ENCODE measurements at regions not wholly inside any gene's neighbourhood (a gene's known extent, or its start where the extent isn't known, plus 50 kb on each side); places are given as distances from the start of the nearest gene placed in this dataset.
"Not testable (repeated sequence)": the region's sequence is repeated elsewhere in the genome, so short reads cannot be mapped to it uniquely, and the experiment has no call there.

- no peak for DNase-seq (ENCODE audit: low read depth in 2 of 2, low spot score in 1 of 2)
Measured at GRCh38 chr1:194062526-194062925, 876.1 kb upstream of the B3GALT2 start.

DNA sequence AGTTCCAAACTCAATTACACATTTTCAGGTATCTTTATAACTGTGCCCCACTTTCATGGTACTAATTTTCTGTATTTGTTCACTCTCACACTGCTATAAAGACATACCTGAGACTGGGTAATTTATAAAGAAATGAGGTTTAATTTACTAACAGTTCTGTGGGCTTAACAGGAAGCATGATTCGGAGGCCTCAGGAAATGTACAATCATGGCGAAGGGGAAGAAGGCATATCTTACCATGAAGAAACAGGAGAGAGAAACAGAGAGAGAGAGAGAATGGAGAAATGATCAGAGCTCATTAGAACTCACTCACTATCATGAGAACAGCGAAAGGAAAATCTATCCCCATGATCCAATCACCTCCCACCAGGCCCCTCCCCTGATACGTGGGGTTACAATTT is 874.1 kb upstream of the B3GALT2 start:
- no peak for DNase-seq (ENCODE audit: low read depth in 2 of 2, low spot score in 1 of 2)

GRCh38 chr1:194058268-194058667 is 871.9 kb upstream of the B3GALT2 start:
- not testable (repeated sequence) for DNase-seq (ENCODE audit: low read depth in 2 of 2, low spot score in 1 of 2)

DNA sequence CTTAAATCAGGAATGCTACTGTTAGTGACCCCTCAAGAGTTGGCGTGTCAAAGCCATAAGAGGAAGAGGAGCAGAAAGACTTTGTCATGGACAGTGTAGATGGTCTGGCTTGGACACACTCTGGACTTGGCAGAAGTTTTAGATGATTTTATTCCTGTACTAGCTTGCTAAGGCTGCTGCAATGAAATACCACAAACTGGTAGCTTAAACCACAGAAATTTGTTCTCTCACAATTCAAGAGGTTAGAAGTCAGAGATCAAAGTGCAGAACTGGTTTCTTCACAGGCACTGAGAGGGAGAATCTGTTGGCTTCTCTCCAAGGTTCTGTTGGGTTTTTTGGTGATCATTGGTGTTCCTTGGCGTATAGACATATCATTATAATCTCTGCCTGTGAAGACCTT is 869.8 kb upstream of the B3GALT2 start:
- DNase-seq (ENCODE audit: low read depth in 2 of 2, low spot score in 1 of 2) = no peak

- DNase-seq (ENCODE audit: low read depth in 2 of 2, low spot score in 1 of 2) = no peak
Measured at GRCh38 chr1:194055536-194055935, 869.1 kb upstream of the B3GALT2 start.

GRCh38 chr1:194052514-194053338 is 866.3 kb upstream of the B3GALT2 start:
- no peak for DNase-seq (ENCODE audit: low read depth in 2 of 2, low spot score in 1 of 2)

- no peak for DNase-seq (ENCODE audit: low read depth in 2 of 2, low spot score in 1 of 2)
Measured at GRCh38 chr1:194047921-194048320, 861.5 kb upstream of the B3GALT2 start.

DNA sequence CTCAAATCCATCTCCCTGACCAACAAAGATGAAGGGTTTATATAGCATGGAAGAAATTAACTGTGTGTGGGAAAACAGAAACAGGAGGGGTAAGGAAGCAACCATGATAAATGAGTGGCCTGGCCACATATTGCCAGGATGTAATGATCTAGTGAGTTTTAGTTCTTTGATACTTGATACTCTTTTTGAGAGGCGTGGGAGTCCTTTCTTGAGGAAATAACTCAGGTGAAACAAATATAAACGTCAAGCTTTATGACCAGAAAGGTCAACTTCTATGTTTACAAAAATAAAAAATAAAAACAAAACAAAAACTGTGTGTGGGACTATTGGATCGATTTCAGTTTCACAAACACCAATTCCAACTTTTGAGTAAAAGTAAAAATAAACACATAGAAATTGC is 860.8 kb upstream of the B3GALT2 start:
- no peak for DNase-seq (ENCODE audit: low read depth in 2 of 2, low spot score in 1 of 2)

GRCh38 chr1:194045416-194045815 is 859.0 kb upstream of the B3GALT2 start:
- no peak for DNase-seq (ENCODE audit: low read depth in 2 of 2, low spot score in 1 of 2)

- no peak for DNase-seq (ENCODE audit: low read depth in 2 of 2, low spot score in 1 of 2)
Measured at GRCh38 chr1:194044892-194045291, 858.5 kb upstream of the B3GALT2 start.

- DNase-seq (ENCODE audit: low read depth in 2 of 2, low spot score in 1 of 2) = no peak
Measured at GRCh38 chr1:194043984-194044755, 857.8 kb upstream of the B3GALT2 start.

GRCh38 chr1:194042736-194043135 is 856.3 kb upstream of the B3GALT2 start:
- DNase-seq (ENCODE audit: low read depth in 2 of 2, low spot score in 1 of 2) = no peak

DNA sequence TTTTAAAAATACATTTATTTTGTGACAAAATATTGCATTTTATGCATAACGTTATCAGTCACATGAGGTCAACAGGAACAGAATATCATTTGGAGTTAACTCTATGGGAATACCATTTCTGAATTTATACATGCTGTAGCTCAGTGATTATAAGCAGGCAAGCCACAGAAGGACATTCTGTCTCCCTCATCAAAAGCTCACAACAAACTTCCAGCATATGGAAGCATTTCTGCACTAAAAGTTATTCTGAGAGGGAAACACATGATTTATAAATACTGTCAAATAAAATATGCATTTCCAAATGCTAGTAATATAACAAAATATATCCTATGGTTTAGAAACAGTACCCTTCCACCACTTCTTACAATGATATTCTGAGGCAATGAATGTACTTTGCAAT is 854.1 kb upstream of the B3GALT2 start:
- no peak for DNase-seq (ENCODE audit: low read depth in 2 of 2, low spot score in 1 of 2)

DNA sequence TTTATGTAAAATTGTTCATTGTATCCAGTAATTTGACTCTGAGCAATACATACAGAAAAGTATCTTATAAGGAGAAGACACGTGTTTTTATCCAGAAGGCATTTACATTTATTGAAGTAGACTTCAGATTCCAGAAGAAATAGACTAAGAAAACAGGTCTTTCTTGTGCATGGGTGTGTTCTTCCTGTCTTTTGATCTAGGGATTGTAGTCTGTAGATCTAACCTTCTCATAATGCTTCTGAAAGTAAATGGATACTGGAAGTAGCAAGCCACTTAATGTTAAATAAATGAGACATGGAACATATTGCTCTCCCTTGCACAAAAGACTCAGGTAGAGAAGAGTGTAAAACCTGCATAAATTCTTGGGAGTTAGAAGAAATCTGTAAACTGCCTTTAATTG is 853.2 kb upstream of the B3GALT2 start:
- DNase-seq (ENCODE audit: low read depth in 2 of 2, low spot score in 1 of 2) = no peak

DNA sequence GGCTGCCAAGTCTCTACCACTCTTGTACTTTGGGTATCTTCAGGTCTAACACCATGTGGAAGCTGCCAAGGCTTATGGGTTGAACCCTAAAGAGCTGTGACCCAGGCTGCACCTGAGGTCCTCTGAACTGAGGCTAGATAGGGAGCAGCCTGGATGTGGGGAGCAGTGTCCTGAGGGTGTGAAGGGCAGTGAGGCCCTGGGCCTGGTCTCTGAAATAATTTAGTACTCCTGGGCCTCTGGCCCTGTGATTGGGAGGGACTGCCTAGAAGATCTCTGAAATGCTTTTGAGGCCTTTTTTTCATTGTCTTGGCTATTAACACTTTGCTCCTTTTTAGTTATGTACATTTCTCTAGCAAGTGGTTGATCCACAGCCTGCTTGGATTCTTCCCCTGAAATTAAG is 847.2 kb upstream of the B3GALT2 start:
- DNase-seq (ENCODE audit: low read depth in 2 of 2, low spot score in 1 of 2) = no peak

- no peak for DNase-seq (ENCODE audit: low read depth in 2 of 2, low spot score in 1 of 2)
Measured at GRCh38 chr1:194028002-194028401, 841.6 kb upstream of the B3GALT2 start.

DNA sequence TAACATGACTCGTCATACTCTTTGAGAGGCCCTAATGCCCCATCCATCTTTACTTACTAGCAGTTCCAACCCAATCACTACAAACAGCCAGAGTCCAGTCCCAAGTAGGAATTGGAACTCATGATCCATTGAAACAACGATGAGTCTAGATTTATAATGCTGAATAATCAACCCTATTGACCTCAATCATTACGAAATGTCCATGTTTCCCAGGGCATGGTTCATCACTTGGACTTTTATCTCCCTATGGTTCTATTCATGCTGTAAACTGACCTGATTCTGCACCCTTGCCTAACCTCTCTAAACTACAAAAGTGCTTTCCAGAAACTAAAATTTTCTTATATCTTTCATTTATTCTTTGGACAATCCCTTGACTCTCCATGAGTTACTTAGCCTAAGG is 840.0 kb upstream of the B3GALT2 start:
- DNase-seq (ENCODE audit: low read depth in 2 of 2, low spot score in 1 of 2) = no peak

- no peak for DNase-seq (ENCODE audit: low read depth in 2 of 2, low spot score in 1 of 2)
Measured at GRCh38 chr1:194024659-194025058, 838.2 kb upstream of the B3GALT2 start.

DNA sequence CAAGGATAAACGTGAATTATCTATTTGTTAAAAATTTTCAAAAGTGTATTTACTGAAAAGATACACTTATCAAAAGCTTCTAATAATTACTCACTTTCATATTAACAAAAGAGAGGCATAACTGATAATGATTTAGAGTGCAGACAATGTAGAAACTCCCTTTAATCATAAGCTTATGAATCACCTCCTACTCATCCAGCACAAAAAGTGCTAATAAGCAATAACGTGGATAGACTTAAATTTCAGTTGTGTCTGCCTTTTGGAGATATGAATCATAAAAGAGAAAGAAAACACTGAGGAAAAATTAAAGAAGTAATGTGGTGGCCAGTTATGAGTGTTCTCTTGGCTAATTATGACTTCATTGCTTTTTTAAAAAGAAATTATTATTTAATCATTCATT is 827.6 kb upstream of the B3GALT2 start:
- no peak for DNase-seq (ENCODE audit: low read depth in 2 of 2, low spot score in 1 of 2)

DNA sequence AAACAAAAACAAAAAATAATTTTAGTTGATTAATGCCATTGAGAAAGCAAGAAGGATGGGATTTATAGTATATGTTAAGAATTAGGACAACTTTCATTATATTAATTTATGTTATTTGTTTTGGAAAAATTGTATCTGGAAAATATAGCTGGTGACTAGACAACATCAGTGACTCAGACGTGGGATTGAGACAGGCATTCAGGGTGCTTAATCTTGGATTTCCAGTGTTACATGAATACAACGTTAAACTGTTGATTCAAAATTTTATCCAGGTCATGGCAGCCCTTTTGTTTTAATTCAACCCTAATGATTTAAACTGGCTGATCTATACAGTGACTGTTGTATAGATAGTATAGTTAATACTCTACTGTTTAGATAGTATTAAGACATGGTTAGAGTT is 827.1 kb upstream of the B3GALT2 start:
- DNase-seq (ENCODE audit: low read depth in 2 of 2, low spot score in 1 of 2) = no peak

- no peak for DNase-seq (ENCODE audit: low read depth in 2 of 2, low spot score in 1 of 2)
Measured at GRCh38 chr1:194004146-194004545, 817.7 kb upstream of the B3GALT2 start.

DNA sequence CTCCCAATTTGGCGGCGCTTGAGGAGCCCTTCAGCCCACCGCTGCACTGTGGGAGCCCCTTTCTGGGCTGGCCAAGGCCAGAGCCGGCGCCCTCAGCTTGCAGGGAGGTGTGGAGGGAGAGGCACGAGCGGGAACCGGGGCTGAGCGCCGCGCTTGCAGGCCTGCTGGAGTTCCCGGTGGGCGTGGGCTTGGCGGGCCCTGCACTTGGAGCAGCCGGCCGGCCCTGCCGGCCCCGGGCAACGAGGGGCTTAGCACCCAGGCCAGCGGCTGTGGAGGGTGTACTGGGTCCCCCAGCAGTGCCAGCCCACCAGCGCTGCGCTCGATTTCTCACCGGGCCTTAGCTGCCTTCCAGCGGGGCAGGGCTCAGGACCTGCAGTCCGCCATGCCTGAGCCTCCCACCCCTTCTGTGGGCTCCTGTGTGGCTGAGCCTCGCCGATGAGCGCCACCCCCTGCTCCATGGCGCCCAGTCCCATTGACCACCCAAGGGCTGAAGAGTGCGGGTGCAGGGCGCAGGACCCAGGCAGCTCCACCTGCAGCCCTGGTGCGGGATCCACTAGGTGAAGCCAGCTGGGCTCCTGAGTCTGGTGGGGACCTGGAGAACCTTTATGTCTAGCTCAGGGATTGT is 815.4 kb upstream of the B3GALT2 start:
- not testable (repeated sequence) for DNase-seq (ENCODE audit: low read depth in 2 of 2, low spot score in 1 of 2)
